ENCODE measurements at regions not wholly inside any gene's neighbourhood (a gene's known extent, or its start where the extent isn't known, plus 50 kb on each side); places are given as distances from the start of the nearest gene placed in this dataset.

DNA sequence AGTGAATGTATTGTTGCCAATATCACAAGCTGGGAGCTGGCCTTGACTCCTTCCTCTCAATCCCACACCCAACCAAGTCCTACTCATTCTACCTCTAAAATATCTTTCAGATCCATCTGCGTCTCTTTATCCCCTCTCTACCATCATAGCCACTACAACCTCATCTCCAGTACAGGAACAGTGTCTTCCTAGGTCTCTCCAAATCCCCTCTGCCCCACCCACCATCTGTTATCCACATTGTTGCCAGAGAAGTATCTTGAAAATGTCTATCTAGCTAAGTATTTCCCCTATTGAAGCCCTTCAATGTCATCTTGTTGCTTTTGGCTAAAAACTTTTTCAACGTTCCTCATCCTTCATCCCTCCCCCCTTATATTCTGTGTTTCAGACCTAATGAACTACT, 244.7 kb downstream of the C12orf75 start:
- ChIA-PET CTCF (no interaction called here), RAD21 (ENCODE audit: low non-redundant PET in 1 of 2, low total read pairs in 2 of 2, uncharacterized antibody in 2 of 2, unreplicated experiment in 2 of 2) (no interaction called here), POLR2A (no interaction called here)
- Histone ChIP-seq H3K4me3 (replicated peaks in 1 of 2; ENCODE audit: low read depth in 1 of 2, low read length in 2 of 2) (no peak overlapping the region), H3K27ac (ENCODE audit: low read depth, low read length) (no peak overlapping the region), H3K9ac (ENCODE audit: low read length) (no peak overlapping the region), H3K79me2 (ENCODE audit: insufficient read depth, low read length) (no peaks in the 10 kb centered on the region), H3K4me1 (ENCODE audit: control insufficient read depth in 1 of 2, insufficient read depth in 2 of 2, low read length in 2 of 2) (peaks cover 0 to 3% of the 10 kb centered on the region in 2 experiments; a peak in 2 of 4 replicates), H4K20me1 (ENCODE audit: insufficient read depth) (no peaks in the 10 kb centered on the region), H3K4me2 (ENCODE audit: low read length) (no peak overlapping the region), H2AFZ (ENCODE audit: low read depth, low read length, poor library complexity, severe bottlenecking) (no peak overlapping the region), H3K27me3 (ENCODE audit: insufficient read depth, low read length) (no peaks in the 10 kb centered on the region), H3K36me3 (ENCODE audit: control insufficient read depth in 1 of 2, insufficient read depth in 2 of 2, low read length in 2 of 2) (no peaks in the 10 kb centered on the region), H3K9me2 (ENCODE audit: insufficient read depth) (no peaks in the 10 kb centered on the region), H3K9me3 (ENCODE audit: control insufficient read depth in 1 of 2, insufficient read depth in 1 of 2, low read depth in 1 of 2, low read length in 2 of 2) (no peaks in the 10 kb centered on the region)
- ATAC-seq (no peak), DNase-seq (ENCODE audit: low read depth, low spot score) (no peak)
- intact Hi-C loops (cut with micrococcal nuclease), result no loop called here
- no TSS peak for BruUV-seq (replicated peaks)
- TF ChIP-seq POLR2AphosphoS5 (IDR thresholded peaks at IDR 0.05; ENCODE audit: low read depth, low read length) (no peak), SRF (IDR thresholded peaks at IDR 0.05; ENCODE audit: low read depth) (no peak), POLR2A (IDR thresholded peaks at IDR 0.05; ENCODE audit: borderline replicate concordance, extremely low read depth, insufficient read depth, insufficient read length) (no peak), EZH2 (IDR thresholded peaks at IDR 0.05) (no peak), ZNF274 (IDR thresholded peaks at IDR 0.05; ENCODE audit: low read depth, low read length) (no peak), RAD21 (IDR thresholded peaks at IDR 0.05; ENCODE audit: low read depth) (no peak), ELF1 (IDR thresholded peaks at IDR 0.05; ENCODE audit: borderline replicate concordance, low read depth) (no peak), CBX3 (IDR thresholded peaks at IDR 0.05; ENCODE audit: low read depth) (no peak), EGR1 (IDR thresholded peaks at IDR 0.05; ENCODE audit: low read depth) (no peak), CEBPB (IDR thresholded peaks at IDR 0.05; ENCODE audit: low read depth) (no peak), YY1 (IDR thresholded peaks at IDR 0.05; ENCODE audit: extremely low read depth, insufficient replicate concordance, low read depth, low read length) (no peak), ZFX (IDR thresholded peaks at IDR 0.05) (no peak), EZH2phosphoT487 (IDR thresholded peaks at IDR 0.05; ENCODE audit: borderline replicate concordance) (no peak), FOSL1 (IDR thresholded peaks at IDR 0.05; ENCODE audit: low read depth) (no peak), JUND (IDR thresholded peaks at IDR 0.05) (no peak), SP1 (IDR thresholded peaks at IDR 0.05; ENCODE audit: low read depth) (no peak)
- TF ChIP-seq, protein P1, sequence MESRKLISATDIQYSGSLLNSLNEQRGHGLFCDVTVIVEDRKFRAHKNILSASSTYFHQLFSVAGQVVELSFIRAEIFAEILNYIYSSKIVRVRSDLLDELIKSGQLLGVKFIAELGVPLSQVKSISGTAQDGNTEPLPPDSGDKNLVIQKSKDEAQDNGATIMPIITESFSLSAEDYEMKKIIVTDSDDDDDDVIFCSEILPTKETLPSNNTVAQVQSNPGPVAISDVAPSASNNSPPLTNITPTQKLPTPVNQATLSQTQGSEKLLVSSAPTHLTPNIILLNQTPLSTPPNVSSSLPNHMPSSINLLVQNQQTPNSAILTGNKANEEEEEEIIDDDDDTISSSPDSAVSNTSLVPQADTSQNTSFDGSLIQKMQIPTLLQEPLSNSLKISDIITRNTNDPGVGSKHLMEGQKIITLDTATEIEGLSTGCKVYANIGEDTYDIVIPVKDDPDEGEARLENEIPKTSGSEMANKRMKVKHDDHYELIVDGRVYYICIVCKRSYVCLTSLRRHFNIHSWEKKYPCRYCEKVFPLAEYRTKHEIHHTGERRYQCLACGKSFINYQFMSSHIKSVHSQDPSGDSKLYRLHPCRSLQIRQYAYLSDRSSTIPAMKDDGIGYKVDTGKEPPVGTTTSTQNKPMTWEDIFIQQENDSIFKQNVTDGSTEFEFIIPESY (IDR thresholded peaks at IDR 0.05; ENCODE audit: extremely low read depth, insufficient replicate concordance, low read length), result no peak
- TF ChIP-seq, protein P2, sequence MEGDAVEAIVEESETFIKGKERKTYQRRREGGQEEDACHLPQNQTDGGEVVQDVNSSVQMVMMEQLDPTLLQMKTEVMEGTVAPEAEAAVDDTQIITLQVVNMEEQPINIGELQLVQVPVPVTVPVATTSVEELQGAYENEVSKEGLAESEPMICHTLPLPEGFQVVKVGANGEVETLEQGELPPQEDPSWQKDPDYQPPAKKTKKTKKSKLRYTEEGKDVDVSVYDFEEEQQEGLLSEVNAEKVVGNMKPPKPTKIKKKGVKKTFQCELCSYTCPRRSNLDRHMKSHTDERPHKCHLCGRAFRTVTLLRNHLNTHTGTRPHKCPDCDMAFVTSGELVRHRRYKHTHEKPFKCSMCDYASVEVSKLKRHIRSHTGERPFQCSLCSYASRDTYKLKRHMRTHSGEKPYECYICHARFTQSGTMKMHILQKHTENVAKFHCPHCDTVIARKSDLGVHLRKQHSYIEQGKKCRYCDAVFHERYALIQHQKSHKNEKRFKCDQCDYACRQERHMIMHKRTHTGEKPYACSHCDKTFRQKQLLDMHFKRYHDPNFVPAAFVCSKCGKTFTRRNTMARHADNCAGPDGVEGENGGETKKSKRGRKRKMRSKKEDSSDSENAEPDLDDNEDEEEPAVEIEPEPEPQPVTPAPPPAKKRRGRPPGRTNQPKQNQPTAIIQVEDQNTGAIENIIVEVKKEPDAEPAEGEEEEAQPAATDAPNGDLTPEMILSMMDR (IDR thresholded peaks at IDR 0.05 in 2 of 3, conservative IDR thresholded peaks at IDR 0.05 in 1 of 3; ENCODE audit: borderline replicate concordance in 1 of 3, insufficient read depth in 1 of 3, low read depth in 2 of 3, low read length in 2 of 3), result no peak
- TF ChIP-seq, protein P3, sequence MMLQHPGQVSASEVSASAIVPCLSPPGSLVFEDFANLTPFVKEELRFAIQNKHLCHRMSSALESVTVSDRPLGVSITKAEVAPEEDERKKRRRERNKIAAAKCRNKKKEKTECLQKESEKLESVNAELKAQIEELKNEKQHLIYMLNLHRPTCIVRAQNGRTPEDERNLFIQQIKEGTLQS (IDR thresholded peaks at IDR 0.05), result no peak
